ENCODE measurements at regions not wholly inside any gene's neighbourhood (a gene's known extent, or its start where the extent isn't known, plus 50 kb on each side); places are given as distances from the start of the nearest gene placed in this dataset.

DNA sequence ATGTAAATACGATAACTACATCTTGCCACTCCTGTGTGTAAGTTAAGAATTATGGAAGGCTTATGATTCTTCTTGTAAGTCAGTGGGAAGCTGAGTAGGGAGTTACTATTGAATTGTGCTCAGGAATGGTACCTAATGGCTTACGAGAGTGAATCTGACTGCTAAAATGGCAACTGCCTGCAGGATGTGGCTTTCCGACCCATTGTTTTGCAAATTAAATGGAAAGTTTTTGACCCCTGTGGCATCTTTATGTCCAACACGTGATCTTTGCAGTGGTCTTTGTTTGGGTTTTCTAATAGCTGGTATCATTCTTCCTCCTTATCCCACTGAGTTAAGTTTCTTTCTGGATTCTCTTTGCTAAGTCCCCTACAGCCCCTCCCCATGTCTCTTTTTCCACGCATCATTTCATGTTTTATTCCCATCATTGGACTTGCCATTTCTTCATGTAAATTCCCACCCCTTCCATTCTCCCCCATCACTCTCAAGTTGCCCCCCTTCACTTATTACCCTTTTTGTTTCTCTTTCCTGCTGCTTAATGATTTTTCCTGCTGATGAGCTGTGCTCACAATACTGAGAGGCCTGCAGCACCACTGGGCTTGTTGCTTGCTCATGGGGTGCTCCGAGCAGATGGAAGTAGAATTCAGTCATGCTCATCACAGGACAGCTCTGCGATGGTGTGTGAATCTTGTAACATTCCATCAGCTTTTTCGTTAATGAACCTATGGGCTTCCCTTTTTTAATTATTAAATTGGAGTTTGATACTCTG, 428.2 kb upstream of the IL12A start:
- no peak for DNase-seq

DNA sequence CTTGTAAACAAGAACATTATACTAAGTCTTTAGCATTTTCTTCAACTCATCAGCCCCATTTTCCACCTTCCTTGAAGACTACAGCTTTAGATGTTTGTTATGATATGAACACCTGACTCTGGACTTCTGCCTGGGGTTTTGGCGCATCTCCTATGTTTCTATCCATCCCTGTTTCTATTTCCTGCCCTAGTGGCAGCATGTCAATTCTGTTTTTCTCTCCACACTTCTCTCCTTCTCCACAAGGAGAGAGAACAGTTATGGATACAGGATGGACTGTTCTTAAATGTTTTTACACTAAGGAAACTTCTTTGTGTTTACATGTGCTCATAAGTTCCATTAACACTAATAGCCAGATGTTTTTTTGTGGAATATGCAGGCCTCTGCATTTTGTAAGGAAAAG, 423.3 kb upstream of the IL12A start:
- DNase-seq, result no peak

DNA sequence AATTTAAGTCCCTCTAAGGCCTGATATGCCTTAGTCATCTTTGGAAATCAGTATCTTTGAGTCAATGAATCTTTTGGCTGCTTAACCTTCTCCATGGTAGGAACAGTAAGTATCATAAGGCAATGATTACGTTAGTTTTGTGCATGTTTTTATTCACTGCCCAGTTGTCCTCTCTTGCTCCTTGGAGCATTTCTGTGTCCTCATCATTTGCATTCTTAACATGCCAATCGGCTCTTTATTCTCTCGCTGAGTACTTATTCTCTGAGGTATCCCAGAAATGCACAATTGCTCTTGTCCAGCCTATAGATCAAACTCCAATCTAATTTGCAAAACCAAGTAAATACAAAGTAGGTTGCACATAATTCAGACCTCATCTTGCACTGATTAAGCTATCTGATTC, 405.0 kb upstream of the IL12A start:
- no peak for DNase-seq

GRCh38 chr3:159584421-159584820, 404.2 kb upstream of the IL12A start:
- no peak for DNase-seq

DNA sequence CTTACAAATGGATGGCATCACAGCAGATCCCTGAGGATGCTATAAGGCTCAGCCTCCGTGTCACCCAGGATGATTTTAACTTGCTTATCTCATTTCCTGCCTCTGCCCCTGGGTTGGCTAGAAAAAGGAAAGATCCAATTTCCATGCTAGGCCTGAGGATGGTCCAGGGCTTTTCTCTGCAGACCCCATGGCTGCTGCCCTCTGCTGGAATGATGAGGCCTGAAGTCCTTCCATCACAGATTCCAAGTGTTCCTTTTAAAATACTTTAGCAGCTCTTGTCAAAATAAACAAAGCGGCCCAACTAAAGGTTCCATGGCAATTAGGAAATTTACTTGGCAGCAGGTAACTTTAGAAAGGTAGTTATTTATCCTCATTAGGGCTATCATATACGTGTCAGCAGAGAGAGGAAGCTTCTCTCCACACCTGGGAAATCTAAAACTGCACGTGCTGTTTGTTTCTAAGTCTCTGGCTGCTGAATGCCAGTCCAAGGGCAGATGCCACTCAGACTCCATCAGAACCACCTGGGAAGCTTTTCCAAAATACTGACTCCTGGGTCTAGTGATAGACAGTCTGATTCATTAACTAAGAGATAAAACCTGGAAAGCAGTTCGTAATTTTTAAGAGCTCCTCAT, 401.9 kb upstream of the IL12A start:
- DNase-seq, result no peak

DNA sequence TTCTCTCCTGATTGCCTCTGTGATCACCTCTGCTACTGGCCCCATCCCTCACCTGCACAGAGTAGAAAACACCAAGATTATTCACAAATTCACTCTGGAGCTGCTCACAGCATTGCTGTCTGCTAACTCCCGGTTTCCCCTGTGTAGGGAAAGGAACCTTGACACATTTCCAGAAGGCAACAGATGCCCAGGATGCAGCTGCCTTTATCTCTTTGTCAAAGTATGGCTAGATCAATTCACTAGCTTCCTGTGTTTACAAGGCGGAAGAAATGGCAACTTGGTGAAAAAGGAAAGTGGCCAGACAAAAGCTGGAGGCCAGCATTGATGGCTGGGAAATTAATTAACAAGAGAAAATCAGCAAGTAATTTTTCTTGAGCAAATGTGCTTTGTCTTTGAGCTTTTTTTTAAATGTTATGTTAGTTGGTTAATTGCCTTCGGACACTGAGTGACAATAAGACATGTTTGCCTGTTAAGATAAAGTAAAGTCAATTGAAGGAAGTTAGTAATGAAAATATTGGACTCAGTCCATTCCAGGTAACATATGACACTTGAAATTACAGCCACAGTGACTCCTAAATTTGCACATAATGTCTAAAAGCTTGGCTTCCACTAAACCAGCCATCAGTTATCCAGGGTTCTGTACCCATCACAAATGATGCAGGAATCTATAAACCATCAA, 394.6 kb upstream of the IL12A start:
- DNase-seq, result no peak

DNA sequence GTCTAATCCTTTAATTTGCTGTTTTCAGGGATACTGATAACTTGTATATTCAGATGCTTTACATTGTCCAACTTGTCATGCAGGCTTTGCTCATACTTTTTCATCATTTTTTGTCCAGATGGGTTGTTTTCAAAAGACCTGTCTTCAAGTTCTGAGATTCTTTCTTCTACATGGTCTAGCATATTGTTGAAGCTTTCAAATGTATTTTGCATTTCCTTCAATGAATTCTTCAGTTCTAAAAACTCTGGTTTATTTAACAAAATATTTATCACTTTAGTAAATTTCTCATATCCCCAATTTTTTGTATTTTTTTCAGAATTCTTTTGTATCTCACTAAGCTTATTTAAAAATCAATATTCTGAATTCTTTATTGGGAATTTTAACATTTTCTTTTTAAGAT, 388.3 kb upstream of the IL12A start:
- DNase-seq, result no peak

DNA sequence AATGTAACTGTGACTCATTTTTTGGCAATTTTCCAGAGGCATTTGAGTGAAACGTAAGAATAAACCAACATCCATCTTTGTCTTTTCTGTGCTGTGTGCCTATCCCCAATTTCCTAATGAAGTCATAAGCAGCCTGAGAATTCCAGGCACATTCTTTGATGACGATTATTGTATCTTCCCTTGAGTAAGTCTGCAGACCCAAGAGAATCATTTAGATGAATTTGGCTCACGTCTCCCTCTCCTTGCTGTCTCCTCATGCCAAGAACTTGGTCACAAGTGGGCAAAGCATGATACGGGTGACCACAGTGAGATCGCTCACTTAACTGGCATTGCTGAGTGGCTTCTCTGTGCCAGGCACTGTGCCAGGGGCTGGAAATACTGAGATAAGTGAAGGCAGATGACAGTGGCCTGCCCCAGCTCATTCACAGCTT, 384.5 kb upstream of the IL12A start:
- no peak for DNase-seq

- no peak for DNase-seq
Observed at GRCh38 chr3:159605101-159605500, 383.5 kb upstream of the IL12A start.

GRCh38 chr3:159605776-159606175, 382.9 kb upstream of the IL12A start:
- no peak for DNase-seq

DNA sequence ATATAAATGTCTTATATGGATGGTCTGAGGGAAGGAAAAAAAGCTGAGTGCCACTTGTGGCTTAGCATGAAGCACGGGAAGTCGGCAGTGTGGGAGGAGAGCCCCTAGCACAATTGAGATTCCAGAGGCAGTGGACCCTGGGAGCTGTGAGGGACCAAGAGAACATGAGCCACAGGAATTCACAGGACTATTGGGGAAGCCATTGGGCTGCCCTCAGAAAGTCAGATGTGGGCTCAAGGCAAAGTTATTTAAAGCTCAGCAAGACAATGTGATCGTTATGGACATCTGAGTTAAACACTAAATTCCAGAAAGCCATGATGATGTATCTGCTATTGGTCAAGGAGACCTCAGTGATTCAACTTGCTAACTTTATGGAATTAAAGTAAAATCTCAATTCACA, 380.8 kb upstream of the IL12A start:
- DNase-seq, result no peak

DNA sequence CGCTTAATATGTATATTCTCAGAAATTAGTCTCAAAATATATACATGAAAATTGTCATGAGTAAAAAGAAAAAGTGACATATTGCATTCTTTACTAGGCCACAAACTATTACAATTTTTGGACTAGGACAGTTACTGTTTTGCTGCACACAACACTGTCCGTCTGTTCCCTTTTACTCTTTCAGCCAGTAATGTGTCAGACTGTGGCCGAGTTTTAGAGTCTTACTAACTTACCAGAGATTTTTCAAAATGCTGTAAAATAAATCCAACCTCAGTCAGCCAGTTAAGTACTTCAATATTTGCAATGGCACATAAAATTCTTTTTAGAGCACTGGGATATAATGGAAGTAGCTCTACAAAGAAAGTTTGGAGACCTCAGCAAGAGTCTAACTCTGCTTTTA, 380.3 kb upstream of the IL12A start:
- DNase-seq, result no peak

GRCh38 chr3:159609625-159610024, 379.0 kb upstream of the IL12A start:
- DNase-seq, result no peak

GRCh38 chr3:159616234-159616825, 372.3 kb upstream of the IL12A start:
- DNase-seq, result no peak

GRCh38 chr3:159619341-159619885, 369.2 kb upstream of the IL12A start:
- no peak for DNase-seq

DNA sequence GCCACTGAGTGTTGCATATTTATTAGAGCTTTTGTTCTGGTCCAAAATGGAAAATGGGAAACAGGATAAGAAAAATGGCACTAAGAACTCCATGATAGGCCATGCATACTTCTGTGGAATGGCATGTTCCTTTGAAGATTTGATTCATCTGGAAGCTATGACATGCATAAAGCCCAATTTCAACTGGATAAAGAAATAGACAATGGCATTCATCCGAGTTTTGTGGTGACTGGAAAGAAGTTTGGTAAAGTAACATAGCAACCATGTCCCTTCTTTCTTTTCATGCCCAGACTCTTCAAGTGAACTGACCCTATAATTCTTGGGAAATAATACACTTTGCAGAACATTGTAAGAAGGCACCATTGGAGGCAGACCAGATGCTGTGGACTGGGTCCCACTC, 368.4 kb upstream of the IL12A start:
- no peak for DNase-seq

DNA sequence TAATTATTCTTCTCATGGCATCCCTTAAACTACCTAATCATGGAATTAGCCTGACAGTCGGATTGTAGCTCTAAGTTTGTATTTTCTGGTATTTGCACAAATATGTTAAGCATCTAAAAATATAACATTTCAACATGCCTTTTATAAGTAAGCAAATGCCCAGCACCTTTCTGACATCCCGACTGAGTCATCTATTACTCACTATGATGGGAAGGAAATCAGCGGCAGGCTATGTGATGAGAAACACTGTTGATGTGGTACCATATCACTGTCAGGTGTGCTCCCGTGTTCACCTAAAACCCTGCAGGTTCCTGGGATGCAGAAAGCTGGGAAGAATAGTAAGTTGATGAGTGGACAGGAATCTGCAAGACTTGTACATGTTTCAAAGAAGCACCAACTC, 367.8 kb upstream of the IL12A start:
- no peak for DNase-seq

DNA sequence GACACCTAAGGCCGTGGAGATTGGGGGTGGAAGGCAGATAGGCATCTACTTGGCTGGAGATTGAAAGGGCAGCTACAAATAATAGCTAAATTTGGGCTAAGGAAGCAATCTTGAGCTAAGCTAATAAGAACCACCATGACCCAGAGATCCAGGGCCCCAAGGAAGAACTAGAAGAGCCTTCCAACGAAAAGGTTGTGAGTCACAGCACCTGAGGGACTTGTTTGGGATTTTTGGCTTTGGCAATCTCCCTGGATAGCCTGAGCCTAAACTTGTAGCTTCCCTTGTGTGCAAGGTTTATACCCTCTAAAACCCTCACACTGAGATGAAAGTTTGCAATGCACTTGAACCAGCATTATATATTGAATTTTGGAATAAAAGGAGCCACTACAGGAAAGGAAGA, 364.0 kb upstream of the IL12A start:
- DNase-seq, result no peak

DNA sequence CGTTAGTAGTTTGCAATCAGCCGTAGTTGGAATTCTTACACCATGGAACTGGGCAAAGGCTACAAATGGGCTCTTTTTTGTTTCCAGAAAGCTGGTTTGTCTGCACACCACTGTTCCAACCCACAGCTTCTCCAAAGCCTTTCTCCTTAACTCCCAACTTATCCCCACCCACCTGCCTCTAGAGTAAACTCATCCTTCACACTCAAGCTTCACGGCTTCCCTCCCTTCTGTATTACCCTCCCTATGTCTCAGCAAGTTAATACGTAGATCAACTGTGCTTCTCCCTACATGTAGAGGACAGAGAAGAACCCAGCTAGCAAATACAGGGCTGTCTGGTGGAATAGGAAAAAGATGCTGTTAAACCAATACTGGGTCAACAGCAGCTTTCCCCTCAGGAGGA, 363.0 kb upstream of the IL12A start:
- DNase-seq, result no peak

GRCh38 chr3:159626598-159626997, 362.0 kb upstream of the IL12A start:
- no peak for DNase-seq

- no peak for DNase-seq
Observed at GRCh38 chr3:159627229-159627628, 361.4 kb upstream of the IL12A start.

GRCh38 chr3:159627634-159628033, 361.0 kb upstream of the IL12A start:
- DNase-seq, result no peak

DNA sequence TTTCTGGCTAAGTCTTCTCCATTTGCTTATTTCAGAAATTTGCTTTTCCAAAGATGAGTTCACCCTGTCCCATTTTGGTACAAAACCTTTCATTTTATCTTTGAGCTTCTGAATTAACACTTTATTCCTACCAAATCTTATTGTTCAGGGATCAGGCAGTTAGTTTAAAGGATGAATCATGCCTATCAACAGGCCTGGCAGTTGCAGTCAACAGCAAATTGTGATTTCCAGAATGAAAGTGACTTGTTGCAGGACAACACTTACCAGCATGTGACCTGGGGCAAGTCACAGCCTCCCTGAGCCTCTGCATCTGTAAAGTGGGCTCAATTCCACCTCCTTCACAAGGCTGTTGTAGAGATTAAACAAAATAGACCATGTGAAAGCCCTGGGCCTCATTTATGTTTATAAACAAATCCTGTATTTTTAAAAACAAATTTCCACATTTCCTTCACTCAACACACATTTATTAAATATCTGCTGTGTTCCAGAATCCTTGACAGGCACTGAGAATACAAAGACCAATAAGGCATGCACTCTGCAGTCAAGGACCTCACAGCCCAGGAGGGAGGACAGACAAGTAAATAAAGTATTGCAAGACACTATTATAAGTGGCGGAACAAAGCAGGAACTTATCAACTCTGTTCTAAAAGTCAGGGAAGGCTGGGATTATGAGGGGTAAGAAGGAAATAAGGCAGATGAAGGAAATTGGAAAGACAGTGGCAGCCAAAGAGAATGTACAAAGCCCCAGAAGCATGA, 359.1 kb upstream of the IL12A start:
- DNase-seq, result no peak
